Suppressor macrophage treated with lipopolysaccharide for 1 hour (primary cell): ENCODE measurements at regions not wholly inside any gene's neighbourhood (a gene's known extent, or its start where the extent isn't known, plus 50 kb on each side); places are given as distances from the start of the nearest gene placed in this dataset.
A peak's percentile ranks its signal among the peaks of the same experiment; 100 is the strongest.
"Not testable (repeated sequence)": the region's sequence is repeated elsewhere in the genome, so short reads cannot be mapped to it uniquely, and the experiment has no call there.

Experiments used
- DNase-seq, 3 donors: peaks; one replicate each; pipeline ENCODE4 v3.0.0-alpha.2; 2020 to 2022

- no peak for DNase-seq
Observed at GRCh38 chr2:181792906-181793305, 98.6 kb upstream of the ITPRID2 start.

DNA sequence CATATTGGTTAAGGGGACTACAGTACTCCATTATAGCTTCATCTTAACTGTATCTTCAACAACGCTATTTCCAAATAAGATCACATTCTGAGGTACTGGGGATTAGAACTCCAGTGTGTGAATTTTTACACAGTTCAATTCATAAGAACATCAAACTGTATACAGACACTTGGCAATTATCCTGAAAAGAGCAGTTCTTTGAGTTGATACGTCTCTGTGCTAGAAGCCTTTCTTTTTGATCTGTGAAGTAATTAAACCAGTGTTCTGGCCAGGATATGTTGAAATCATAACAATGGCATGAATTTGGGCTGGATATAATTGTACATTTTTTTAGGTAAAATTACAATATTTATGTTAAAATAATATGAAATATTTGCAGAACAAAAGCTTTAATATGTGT lies 93.5 kb upstream of the ITPRID2 start:
- DNase-seq: no peak

GRCh38 chr2:181802300-181802699 lies 89.2 kb upstream of the ITPRID2 start:
- not testable (repeated sequence) for DNase-seq

DNA sequence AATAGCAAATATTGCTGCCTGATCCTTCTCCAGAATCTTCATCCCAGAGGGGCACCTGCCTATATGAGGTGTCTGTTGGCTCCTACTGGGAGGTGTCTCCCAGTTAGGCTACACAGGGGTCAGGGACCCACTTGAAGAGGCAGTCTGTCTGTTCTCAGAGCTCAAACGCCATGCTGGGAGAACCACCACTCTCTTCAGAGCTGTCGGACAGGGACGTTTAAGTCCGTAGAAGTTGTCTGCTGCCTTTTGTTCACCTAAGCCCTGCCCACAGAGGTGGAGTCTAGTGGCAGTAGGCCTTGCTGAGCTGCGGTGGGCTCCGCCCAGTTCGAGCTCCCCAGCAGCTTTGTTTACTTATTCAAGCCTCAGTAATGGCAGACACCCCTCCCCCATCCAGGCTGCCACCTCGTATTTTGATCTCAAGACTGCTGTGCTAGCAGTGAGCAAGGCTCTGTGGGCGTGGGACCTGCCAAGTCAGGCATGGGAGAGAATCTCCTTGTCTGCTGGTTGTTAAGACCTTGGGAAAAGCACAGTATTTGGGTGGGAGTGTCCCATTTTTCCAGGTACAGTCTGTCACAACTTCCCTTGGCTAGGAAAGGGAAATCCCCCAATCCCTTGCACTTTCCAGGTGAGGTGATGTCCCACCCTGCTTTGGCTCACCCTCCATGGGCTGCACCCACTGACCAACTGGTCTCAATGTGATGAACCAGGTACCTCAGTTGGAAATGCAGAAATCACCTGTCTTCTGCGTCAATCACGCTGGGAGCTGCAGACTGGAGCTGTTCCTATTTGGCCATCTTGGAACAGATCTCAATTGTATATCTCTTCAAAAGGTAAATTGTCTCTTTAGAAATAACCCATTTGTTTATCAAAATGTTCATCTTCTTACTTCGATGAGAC lies 87.4 kb upstream of the ITPRID2 start:
- not testable (repeated sequence) for DNase-seq

GRCh38 chr2:181805228-181806038 lies 86.1 kb upstream of the ITPRID2 start:
- peak; percentile 57 to 80 (median 76) for DNase-seq

GRCh38 chr2:181806039-181806392 lies 85.5 kb upstream of the ITPRID2 start:
- no peak for DNase-seq

GRCh38 chr2:181807526-181807925 lies 84.0 kb upstream of the ITPRID2 start:
- DNase-seq: no peak

DNA sequence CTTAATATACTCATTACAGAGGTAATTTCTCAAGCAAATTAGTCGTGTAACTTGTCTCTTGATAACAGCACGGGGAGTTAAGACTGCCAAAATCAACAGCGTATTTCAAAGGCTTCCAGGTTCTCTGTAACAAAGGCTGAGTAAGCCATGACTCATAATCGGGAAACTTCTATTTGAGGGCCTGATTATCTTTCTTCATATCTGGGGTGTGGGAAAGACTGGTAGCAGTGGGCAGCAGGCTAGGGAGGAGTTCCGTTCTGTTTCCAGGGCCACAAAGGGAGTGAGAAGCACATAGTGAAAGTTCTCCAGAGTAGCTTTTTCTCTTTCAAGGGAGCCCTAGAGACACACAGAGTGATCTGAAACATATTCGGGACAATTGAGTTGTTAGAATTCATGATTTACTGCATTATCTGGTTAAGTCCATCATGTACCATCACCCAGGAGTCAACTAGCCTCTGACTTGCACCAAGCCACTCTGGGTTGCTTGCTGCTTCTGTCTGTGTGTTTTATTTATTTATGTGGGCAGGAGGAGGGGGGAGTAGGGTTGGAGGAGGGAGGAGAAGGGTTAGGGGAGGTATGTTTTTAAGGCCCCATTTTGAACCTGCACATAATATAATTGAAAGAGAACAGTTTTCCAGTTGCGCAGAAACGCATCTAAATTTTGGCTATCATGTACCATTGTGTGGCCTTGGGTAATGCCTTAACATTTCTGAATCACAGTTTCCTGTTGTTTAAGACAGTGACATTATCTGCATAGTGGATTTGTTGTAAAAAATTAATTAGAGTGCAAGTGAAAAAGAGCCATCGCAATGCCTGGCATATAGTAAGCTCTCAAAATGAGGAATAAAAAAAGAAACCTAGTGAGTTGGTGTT lies 80.5 kb upstream of the ITPRID2 start:
- DNase-seq: peak; percentile 83 to 93 (median 93)

DNA sequence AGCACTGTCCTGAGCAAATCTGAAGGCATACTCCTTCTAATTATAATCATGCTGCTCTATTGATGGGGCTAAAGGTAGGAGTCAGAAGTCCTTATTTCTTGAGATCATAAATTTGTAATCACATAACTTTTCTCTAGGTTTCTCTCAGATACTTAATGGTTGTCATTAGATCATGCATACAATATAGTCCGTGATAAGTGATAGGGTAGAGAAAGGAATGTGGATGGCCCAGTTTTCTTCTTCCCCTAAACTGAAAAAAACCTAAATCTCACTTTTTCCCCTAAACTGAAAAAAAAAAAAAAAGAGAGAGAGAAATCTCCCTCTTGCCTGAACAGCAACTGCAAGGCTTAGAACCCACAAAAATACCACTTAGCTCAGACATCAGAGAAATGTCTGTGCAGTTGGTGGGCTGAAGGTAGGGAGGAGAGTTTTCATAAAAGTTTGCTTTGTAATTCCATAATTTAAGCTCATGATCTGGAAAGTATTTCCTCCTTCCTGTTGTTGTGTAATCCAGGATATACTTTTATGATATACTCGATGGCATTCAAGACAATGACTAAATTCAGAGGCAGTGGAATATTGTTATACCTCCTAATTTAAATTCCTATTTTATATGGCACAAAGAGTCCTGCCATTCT lies 79.3 kb upstream of the ITPRID2 start:
- DNase-seq: peak in 1 of 3 donors; percentile 27

DNA sequence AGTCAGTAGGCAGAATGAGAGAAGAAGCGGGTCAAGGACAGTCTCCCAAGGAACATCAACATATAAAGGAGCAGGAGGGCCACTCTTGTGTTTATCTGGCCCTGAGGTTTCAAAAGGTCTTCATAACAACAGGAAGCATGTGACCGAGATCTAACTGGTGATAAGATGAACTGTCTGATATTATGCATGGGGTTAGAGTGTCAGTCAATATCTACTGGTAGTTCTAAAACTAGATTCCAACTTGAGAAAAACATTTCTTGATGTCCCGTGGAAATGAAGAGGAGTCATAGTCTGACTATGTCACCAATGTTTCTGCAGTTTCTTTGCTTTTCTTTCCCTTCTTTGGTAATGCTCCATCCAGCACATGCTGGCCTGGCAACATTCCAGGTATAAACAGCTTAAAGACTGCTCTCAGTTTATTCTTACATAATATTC lies 77.5 kb upstream of the ITPRID2 start:
- peak; percentile 59 to 66 (median 62) for DNase-seq

DNA sequence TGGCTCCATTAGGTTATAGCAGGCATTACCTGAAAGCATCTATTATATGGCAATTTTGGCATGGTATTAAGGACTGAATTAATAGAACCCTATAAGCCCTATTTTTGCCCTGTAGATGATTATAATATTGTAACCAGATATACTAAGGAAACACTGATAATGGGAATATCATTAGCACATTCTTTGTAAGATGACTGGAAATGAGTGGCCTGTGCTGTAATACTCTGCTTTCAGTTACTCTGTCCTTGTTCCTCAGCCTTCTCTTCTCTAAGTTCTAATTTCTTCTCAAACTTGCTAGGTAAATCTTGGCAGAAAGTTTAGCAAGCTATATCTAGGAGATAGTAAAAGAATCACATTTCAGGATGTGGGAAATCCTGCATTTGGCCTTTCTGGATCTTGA lies 74.0 kb upstream of the ITPRID2 start:
- DNase-seq: no peak

DNA sequence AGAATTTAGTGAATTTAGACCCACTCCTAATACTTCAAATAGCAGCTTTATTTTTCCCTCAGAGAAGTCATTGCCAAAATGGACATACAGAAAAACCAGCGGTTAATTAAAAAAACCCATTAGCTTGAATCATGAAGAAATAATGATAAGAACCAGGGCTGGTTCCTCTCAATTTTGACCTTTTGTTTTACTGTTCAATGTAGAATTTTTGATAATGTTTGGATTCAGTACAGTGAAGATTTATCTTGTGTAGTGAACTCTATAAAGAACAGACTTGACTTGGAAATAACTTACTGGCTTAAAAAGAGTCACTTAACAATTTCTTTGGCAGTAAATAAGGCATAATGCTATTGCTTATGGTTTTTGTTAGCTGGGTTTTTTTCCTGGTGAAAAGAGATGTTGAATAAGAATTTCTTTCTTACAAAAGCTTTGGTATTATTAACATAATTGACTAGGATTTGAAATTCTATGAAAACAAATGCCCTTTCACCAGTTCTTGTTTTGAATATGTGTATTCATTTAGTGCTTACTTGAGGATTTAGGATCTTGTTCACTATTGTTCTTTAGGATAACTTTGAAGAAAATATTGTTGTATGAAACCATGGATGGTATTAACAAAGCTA lies 73.4 kb upstream of the ITPRID2 start:
- DNase-seq: no peak

DNA sequence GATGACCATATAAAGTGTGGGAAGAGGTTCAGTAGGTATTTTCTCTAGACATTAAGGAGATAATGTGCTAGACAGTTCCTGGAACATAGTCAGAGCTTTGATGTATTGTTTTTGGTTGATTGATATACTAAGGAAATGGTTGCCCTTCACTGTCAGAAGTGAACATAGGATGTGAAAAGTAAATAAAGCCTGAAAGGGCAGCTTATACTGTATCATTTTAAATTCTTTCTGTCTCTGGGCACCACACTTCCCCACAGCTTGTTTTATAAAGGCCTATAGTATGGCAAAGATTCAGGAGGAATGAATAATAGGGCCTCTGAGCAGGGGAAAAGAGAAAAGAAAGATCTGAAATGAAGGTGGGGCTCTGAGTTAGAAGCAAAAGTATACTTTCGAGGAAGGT lies 72.7 kb upstream of the ITPRID2 start:
- DNase-seq: no peak

DNA sequence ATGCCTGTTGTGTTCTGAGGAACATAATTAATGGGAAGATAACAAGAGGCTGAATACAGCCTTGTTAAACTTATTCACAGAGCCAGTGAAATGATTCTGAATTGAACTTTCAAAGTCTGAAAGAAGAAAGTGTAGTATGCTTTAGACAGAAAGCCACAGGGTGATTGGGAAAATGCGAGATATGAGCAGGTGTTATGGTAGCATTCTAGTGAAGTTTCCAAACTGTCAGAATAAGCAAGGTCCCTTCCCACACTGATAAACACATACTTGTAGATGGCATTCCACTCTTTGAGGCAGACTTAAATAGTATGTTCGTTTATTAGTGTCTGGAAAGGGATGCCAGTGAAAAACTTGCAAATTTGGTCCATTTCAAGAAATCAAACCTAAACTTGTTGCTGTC lies 70.5 kb upstream of the ITPRID2 start:
- DNase-seq: no peak

- DNase-seq: no peak
Observed at GRCh38 chr2:181822097-181822496, 69.4 kb upstream of the ITPRID2 start.

DNA sequence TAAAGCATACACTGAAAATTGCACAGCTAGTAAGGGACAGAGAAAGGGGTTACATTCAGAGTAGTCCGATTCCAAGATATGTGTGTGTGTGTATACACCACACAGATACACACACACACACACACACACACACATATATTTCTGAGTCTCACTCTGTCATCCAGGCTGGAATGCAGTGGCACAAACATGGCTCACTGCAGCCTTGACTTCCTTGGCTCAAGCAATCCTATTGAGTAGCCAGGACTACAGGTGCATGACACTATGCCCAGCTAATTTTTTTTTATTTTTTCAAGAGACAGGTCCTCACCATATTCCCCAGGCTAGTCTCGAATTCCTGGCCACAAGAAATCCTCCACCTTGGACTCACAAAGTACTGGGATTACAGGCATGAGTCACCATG lies 68.1 kb upstream of the ITPRID2 start:
- no peak for DNase-seq

- DNase-seq: no peak
Observed at GRCh38 chr2:181828122-181828705, 63.3 kb upstream of the ITPRID2 start.

- DNase-seq: no peak
Observed at GRCh38 chr2:181829230-181829629, 62.3 kb upstream of the ITPRID2 start.

DNA sequence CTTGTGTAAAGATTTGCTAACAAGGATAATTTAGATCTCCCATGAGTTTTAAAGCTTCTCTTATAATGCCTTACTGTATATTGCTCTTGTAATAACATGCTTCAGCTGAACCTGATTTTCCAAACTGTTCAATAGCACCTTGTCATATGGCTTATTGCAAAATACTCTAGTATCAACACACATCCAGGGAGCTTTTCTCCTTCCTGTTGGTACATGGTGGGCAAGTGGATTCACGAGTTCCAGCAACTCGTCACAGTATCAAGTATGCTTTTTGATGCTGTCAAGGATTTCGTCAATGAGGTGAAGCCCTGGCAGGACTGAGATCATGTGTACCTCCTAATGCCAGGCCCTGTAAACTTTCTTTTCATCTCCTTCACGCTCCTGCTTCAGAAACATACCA lies 59.5 kb upstream of the ITPRID2 start:
- DNase-seq: no peak

DNA sequence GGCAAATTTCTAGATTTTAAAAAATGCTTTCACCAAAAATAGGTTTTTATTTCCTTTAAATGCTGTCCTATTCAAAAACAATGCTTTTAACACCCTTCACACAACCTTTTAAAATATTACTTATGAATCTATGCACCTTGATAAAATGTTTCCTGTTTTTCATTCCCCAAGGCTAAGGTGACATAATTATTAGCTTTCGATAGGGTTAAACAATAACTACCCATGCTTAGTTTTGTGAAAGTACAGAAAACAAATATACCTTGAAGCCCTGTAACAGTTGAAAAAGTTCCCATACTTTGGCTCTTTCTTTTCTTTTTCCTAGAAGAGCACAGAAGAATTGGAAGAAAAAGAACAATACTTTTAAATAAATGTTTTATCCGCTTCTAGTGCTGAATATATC lies 54.9 kb upstream of the ITPRID2 start:
- no peak for DNase-seq

- DNase-seq: no peak
Observed at GRCh38 chr2:181837563-181837962, 54.0 kb upstream of the ITPRID2 start.

DNA sequence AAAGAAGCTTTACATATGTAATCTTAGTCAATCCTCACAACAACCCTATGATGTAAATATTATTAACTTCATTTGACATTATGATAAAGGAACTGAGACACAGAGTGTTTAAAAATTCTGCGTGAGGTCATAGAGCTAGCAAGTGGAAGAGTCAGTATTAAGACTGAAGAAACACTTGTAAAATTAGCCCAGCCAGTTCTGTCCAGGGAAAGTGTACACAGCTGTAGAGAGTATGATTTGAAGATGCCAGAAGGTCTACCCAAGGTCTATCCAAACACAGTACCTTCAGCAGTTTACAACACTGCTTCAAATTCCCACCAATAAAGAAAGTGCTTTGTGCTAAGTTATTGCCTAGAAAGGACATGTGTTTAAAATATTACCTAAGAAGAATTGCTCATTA lies 51.7 kb upstream of the ITPRID2 start:
- DNase-seq: no peak
